ENCODE measurements at regions not wholly inside any gene's neighbourhood (a gene's known extent, or its start where the extent isn't known, plus 50 kb on each side); places are given as distances from the start of the nearest gene placed in this dataset.
A peak's percentile ranks its signal among the peaks of the same experiment; 100 is the strongest.

DNA sequence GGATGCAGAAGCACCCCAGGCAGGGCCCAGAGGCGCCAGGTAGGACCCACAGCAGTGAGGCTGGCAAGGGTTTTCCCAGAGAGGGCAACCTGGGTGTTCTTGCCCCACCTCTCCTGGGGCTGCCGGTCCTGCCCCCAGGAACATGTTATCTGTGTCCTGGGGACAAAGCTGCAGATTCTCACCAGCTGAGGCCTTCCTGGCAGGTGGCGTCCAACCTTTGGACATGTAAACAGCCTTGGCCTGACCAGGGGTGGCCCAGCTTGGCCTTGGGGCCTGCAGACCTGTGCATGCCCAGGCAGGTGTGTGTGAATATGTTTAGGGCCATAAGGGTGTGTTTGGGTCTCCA, 101.8 kb upstream of the LARP1 start (continued):
- TF ChIP-seq ZSCAN25 (CRISPR knock-in tag; IDR thresholded peaks at IDR 0.05) (peak; percentile 48; the same call in 1 of the 2 replicates), ZNF784 (CRISPR knock-in tag; IDR thresholded peaks at IDR 0.05; ENCODE audit: borderline replicate concordance) (no peak), SIX1 (CRISPR knock-in tag; IDR thresholded peaks at IDR 0.05; ENCODE audit: borderline replicate concordance) (no peak), ZNF160 (CRISPR knock-in tag; IDR thresholded peaks at IDR 0.05) (no peak), MIXL1 (CRISPR knock-in tag; IDR thresholded peaks at IDR 0.05) (peak; percentile 26; the same call in 1 of the 2 replicates), DR1 (CRISPR knock-in tag; IDR thresholded peaks at IDR 0.05) (peak; percentile 78; the same call in 1 of the 2 replicates), ZNF138 (CRISPR knock-in tag; IDR thresholded peaks at IDR 0.05; ENCODE audit: low read depth) (no peak), TBX2 (CRISPR knock-in tag; IDR thresholded peaks at IDR 0.05; ENCODE audit: borderline replicate concordance) (peak; percentile 85; the same call in 1 of the 2 replicates), ZNF780A (CRISPR knock-in tag; IDR thresholded peaks at IDR 0.05) (peak; percentile 70; the same call in 1 of the 2 replicates), MTF1 (CRISPR knock-in tag; IDR thresholded peaks at IDR 0.05) (no peak), CERS6 (CRISPR knock-in tag; IDR thresholded peaks at IDR 0.05) (no peak), ETV5 (CRISPR knock-in tag; IDR thresholded peaks at IDR 0.05; ENCODE audit: borderline replicate concordance) (peak; percentile 74), ZBTB26 (CRISPR knock-in tag; IDR thresholded peaks at IDR 0.05; ENCODE audit: borderline replicate concordance) (peak; percentile 43; the same call in 1 of the 2 replicates), HNRNPK (IDR thresholded peaks at IDR 0.05; ENCODE audit: low read depth, low read length, poor library complexity, severe bottlenecking) (no peak), ZNF317 (CRISPR knock-in tag; IDR thresholded peaks at IDR 0.05) (no peak)
- TF ChIP-seq, protein P1, sequence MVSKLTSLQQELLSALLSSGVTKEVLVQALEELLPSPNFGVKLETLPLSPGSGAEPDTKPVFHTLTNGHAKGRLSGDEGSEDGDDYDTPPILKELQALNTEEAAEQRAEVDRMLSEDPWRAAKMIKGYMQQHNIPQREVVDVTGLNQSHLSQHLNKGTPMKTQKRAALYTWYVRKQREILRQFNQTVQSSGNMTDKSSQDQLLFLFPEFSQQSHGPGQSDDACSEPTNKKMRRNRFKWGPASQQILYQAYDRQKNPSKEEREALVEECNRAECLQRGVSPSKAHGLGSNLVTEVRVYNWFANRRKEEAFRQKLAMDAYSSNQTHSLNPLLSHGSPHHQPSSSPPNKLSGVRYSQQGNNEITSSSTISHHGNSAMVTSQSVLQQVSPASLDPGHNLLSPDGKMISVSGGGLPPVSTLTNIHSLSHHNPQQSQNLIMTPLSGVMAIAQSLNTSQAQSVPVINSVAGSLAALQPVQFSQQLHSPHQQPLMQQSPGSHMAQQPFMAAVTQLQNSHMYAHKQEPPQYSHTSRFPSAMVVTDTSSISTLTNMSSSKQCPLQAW (CRISPR knock-in tag; IDR thresholded peaks at IDR 0.05), result 0 out of 2 replicates have a peak, but pooled peaks have one; percentile 36
- TF ChIP-seq, protein P2, sequence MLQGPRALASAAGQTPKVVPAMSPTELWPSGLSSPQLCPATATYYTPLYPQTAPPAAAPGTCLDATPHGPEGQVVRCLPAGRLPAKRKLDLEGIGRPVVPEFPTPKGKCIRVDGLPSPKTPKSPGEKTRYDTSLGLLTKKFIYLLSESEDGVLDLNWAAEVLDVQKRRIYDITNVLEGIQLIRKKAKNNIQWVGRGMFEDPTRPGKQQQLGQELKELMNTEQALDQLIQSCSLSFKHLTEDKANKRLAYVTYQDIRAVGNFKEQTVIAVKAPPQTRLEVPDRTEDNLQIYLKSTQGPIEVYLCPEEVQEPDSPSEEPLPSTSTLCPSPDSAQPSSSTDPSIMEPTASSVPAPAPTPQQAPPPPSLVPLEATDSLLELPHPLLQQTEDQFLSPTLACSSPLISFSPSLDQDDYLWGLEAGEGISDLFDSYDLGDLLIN (CRISPR knock-in tag; IDR thresholded peaks at IDR 0.05; ENCODE audit: borderline replicate concordance), result no peak
- TF ChIP-seq, protein P3, sequence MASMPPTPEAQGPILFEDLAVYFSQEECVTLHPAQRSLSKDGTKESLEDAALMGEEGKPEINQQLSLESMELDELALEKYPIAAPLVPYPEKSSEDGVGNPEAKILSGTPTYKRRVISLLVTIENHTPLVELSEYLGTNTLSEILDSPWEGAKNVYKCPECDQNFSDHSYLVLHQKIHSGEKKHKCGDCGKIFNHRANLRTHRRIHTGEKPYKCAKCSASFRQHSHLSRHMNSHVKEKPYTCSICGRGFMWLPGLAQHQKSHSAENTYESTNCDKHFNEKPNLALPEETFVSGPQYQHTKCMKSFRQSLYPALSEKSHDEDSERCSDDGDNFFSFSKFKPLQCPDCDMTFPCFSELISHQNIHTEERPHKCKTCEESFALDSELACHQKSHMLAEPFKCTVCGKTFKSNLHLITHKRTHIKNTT (CRISPR knock-in tag; IDR thresholded peaks at IDR 0.05), result no peak
- TF ChIP-seq, protein P4, sequence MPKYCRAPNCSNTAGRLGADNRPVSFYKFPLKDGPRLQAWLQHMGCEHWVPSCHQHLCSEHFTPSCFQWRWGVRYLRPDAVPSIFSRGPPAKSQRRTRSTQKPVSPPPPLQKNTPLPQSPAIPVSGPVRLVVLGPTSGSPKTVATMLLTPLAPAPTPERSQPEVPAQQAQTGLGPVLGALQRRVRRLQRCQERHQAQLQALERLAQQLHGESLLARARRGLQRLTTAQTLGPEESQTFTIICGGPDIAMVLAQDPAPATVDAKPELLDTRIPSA (CRISPR knock-in tag; IDR thresholded peaks at IDR 0.05; ENCODE audit: borderline replicate concordance), result no peak
- TF ChIP-seq, protein P5, sequence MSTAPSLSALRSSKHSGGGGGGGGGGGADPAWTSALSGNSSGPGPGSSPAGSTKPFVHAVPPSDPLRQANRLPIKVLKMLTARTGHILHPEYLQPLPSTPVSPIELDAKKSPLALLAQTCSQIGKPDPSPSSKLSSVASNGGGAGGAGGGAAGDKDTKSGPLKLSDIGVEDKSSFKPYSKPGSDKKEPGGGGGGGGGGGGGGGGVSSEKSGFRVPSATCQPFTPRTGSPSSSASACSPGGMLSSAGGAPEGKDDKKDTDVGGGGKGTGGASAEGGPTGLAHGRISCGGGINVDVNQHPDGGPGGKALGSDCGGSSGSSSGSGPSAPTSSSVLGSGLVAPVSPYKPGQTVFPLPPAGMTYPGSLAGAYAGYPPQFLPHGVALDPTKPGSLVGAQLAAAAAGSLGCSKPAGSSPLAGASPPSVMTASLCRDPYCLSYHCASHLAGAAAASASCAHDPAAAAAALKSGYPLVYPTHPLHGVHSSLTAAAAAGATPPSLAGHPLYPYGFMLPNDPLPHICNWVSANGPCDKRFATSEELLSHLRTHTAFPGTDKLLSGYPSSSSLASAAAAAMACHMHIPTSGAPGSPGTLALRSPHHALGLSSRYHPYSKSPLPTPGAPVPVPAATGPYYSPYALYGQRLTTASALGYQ (CRISPR knock-in tag; IDR thresholded peaks at IDR 0.05), result 0 out of 2 replicates have a peak, but pooled peaks have one; percentile 46
